KMS-11 (cell line): ENCODE measurements at regions not wholly inside any gene's neighbourhood (a gene's known extent, or its start where the extent isn't known, plus 50 kb on each side); places are given as distances from the start of the nearest gene placed in this dataset.

Source experiments
- H2AFZ ChIP-seq: fragments of 200-600 bp; sonication (generic); 2 replicates; pipeline ENCODE4 v1.6.1; 2016; ENCODE audit warnings: antibody characterized with exemption, mixed run types, low read depth
- H3K27ac ChIP-seq: fragments of 200-600 bp; sonication (generic); 2 replicates; pipeline ENCODE4 v1.6.1; 2016; ENCODE audit warnings: mild to moderate bottlenecking, mixed run types
- H3K27me3 ChIP-seq: fragments of 200-600 bp; sonication (generic); 2 replicates; pipeline ENCODE4 v1.6.1; 2017; ENCODE audit warnings: mild to moderate bottlenecking, low read depth, mixed run types, moderate library complexity; ENCODE audit not compliant: insufficient read depth
- H3K36me3 ChIP-seq: fragments of 200-600 bp; sonication (generic); 2 replicates; pipeline ENCODE4 v1.6.1; 2017; ENCODE audit warnings: mild to moderate bottlenecking, mixed run types; ENCODE audit not compliant: insufficient read depth
- H3K4me1 ChIP-seq: fragments of 200-600 bp; sonication (generic); 2 replicates; pipeline ENCODE4 v1.6.1; 2016; ENCODE audit warnings: mild to moderate bottlenecking, low read depth, mixed run types; ENCODE audit not compliant: poor library complexity, severe bottlenecking
- H3K4me2 ChIP-seq: fragments of 200-600 bp; sonication (generic); 2 replicates; pipeline ENCODE4 v1.7.0; 2016; ENCODE audit warnings: mild to moderate bottlenecking, mixed run types
- H3K4me3 ChIP-seq: fragments of 200-600 bp; sonication (generic); IDR thresholded peaks from 2 replicates; pipeline ENCODE4 v1.6.1; 2017; ENCODE audit warnings: low read depth, low read length, mixed read lengths; ENCODE audit not compliant: insufficient read depth
- H3K79me2 ChIP-seq: fragments of 200-600 bp; sonication (generic); 2 replicates; pipeline ENCODE4 v1.6.1; 2016; ENCODE audit warnings: low read depth, mixed run types; ENCODE audit not compliant: insufficient read depth
- H3K9ac ChIP-seq: fragments of 200-600 bp; sonication (generic); 2 replicates; pipeline ENCODE4 v1.6.1; 2016; ENCODE audit warnings: mild to moderate bottlenecking, mixed run types
- H4K20me1 ChIP-seq: fragments of 200-600 bp; sonication (generic); 2 replicates; pipeline ENCODE4 v1.6.1; 2016; ENCODE audit warnings: mild to moderate bottlenecking, mixed run types; ENCODE audit not compliant: insufficient read depth
- TF ChIP-seq, protein P1 (sequence below): fragments of 200-600 bp; sonication (generic); conservative IDR thresholded peaks from 2 replicates; pipeline ENCODE4 v1.6.1; 2017; ENCODE audit warnings: low read depth, mild to moderate bottlenecking, antibody characterized with exemption, low read length, moderate library complexity, mixed read lengths

DNA sequence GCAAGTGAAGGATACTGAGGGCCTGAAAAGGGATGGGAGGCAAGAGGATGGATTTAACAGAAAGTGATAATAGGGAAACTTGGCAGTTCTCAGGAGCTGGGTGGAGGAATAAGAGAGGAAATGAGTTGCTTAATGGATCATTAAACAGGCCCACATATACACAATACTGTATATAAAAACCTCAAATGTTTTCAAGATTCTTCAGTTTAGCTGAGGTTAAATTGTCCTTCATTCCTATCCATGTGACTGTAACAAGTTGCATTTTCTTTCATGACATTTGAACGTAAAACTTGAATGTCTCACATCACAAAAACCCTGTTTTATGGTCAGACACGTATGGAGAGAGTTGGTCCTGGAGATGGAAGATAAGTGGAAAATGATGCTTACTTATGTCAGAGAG, 76.5 kb upstream of the PLAC8 start:
- H3K27me3 ChIP-seq = no peaks in the 10 kb centered on the region
- H3K9ac ChIP-seq = no peak overlapping the region
- no peaks in the 10 kb centered on the region for H4K20me1 ChIP-seq
- H2AFZ ChIP-seq = no peak overlapping the region
- H3K36me3 ChIP-seq = no peaks in the 10 kb centered on the region
- H3K4me2 ChIP-seq = no peak overlapping the region
- H3K4me3 ChIP-seq = no peak overlapping the region
- no peaks in the 10 kb centered on the region for H3K4me1 ChIP-seq
- no peaks in the 10 kb centered on the region for H3K79me2 ChIP-seq
- no peak overlapping the region for H3K27ac ChIP-seq
- TF ChIP-seq, protein P1, sequence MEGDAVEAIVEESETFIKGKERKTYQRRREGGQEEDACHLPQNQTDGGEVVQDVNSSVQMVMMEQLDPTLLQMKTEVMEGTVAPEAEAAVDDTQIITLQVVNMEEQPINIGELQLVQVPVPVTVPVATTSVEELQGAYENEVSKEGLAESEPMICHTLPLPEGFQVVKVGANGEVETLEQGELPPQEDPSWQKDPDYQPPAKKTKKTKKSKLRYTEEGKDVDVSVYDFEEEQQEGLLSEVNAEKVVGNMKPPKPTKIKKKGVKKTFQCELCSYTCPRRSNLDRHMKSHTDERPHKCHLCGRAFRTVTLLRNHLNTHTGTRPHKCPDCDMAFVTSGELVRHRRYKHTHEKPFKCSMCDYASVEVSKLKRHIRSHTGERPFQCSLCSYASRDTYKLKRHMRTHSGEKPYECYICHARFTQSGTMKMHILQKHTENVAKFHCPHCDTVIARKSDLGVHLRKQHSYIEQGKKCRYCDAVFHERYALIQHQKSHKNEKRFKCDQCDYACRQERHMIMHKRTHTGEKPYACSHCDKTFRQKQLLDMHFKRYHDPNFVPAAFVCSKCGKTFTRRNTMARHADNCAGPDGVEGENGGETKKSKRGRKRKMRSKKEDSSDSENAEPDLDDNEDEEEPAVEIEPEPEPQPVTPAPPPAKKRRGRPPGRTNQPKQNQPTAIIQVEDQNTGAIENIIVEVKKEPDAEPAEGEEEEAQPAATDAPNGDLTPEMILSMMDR = no peak

DNA sequence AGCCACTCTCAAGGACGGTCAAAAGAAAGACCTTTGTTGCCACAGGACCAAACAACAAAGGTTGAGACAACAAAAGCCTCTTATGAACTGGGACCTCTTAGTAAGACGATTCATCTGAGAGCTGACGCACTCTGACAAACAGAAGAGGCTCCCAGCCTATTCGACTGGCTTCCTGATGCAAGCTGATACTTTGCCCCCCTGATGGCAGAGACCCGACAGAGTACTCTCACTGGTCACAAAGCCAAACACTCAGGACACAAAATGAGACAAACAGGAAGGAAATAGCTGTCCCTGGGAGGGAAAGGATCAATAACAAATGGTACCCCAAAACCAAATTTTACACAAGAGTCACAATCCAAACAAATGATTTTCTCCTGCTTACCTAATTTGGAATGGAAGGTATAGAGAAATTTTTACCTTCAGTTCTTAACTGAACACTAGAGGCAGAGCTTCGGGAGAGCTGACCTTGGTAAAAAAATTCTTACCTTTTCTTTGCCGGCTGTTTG, 75.2 kb upstream of the PLAC8 start:
- no peak overlapping the region for H3K27ac ChIP-seq
- H4K20me1 ChIP-seq = no peaks in the 10 kb centered on the region
- no peaks in the 10 kb centered on the region for H3K4me1 ChIP-seq
- H2AFZ ChIP-seq = no peak overlapping the region
- TF ChIP-seq, protein P1 = no peak
- H3K9ac ChIP-seq = no peak overlapping the region
- no peaks in the 10 kb centered on the region for H3K27me3 ChIP-seq
- no peaks in the 10 kb centered on the region for H3K79me2 ChIP-seq
- H3K4me3 ChIP-seq = no peak overlapping the region
- H3K36me3 ChIP-seq = no peaks in the 10 kb centered on the region
- H3K4me2 ChIP-seq = no peak overlapping the region

DNA sequence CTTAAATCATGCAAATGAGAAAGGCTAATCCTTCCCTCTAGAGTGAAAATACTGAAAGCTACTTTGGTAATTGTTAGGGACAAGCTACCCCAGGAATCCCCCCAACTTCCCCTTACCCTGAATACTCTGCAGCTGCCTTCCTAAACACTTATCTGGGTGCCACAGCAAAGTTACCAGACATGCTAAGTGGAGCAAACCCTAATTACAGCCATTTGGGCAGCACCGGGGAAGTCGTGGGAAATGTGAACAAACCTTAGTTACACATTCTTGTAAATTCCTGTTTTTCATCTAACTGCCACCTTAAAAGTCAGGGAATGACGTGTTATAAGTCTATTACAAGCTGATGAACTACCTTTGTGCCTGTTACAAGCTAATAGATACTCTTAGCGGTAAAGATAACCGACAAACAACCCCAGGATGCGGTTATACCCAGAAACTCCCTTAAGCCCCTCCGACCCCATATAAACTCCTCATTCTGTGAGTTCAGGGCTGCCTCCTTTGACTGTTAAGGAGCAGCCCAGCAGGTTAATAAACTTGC, 66.0 kb upstream of the PLAC8 start:
- H3K79me2 ChIP-seq = no peaks in the 10 kb centered on the region
- H3K27ac ChIP-seq = no peak overlapping the region
- H3K4me3 ChIP-seq = no peak overlapping the region
- H3K4me2 ChIP-seq = no peak overlapping the region
- H3K9ac ChIP-seq = no peak overlapping the region
- H3K36me3 ChIP-seq = no peaks in the 10 kb centered on the region
- no peak overlapping the region for H2AFZ ChIP-seq
- no peaks in the 10 kb centered on the region for H3K4me1 ChIP-seq
- TF ChIP-seq, protein P1 = no peak
- no peaks in the 10 kb centered on the region for H3K27me3 ChIP-seq
- no peaks in the 10 kb centered on the region for H4K20me1 ChIP-seq

DNA sequence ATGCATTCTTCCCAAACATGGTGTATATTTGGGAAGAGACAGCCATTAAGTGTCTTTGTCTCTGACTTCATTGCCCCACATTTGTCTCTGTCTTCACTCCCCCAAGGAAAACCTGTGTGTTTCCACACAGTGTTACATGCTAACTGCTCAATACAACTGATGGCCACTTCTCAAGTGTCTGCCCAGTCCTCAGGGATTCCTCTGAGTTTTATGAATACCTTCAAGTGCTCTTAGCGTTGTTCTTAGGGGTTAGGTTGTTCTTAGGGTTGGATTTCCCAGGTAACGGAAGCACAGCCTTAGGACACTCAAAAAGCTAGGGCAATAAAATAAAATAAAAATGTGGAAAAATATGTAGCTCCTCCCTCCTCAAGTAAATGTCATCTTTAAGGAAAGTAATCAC, 64.7 kb upstream of the PLAC8 start:
- Histone ChIP-seq H3K36me3 (no peaks in the 10 kb centered on the region), H4K20me1 (no peaks in the 10 kb centered on the region), H3K27ac (no peak overlapping the region), H3K79me2 (no peaks in the 10 kb centered on the region), H3K4me2 (no peak overlapping the region), H3K27me3 (no peaks in the 10 kb centered on the region), H3K4me3 (no peak overlapping the region), H3K4me1 (no peaks in the 10 kb centered on the region), H2AFZ (no peak overlapping the region), H3K9ac (no peak overlapping the region)
- TF ChIP-seq, protein P1 = no peak
